Endothelial cell of umbilical vein (primary cell): ENCODE measurements at regions not wholly inside any gene's neighbourhood (a gene's known extent, or its start where the extent isn't known, plus 50 kb on each side); places are given as distances from the start of the nearest gene placed in this dataset.

Source experiments
- BruUV-seq: library from RNA; stranded (reverse); fragments of 400-500 nt; replicated peaks from 2 replicates; lab custom pipeline; 2021; lab: Mats Ljungman, UMichigan
- CTCF ChIA-PET: fragments of 300-600, 350-600 bp; sonication (Branson Sonifier 250); formaldehyde crosslinking; loops from one replicate; lab custom pipeline; 2021; ENCODE audit warnings: antibody characterized with exemption, inconsistent platforms; lab: Charles Lee
- POLR2A ChIA-PET: fragments of 300-600, 350-600 bp; sonication (Branson Sonifier 250); formaldehyde crosslinking; loops from one replicate; lab custom pipeline; 2021; ENCODE audit warnings: antibody characterized with exemption, inconsistent platforms; lab: Charles Lee
- DNase-seq: peaks from one replicate; pipeline ENCODE4 v3.0.0-alpha.2; 2011; ENCODE audit warnings: low read depth, low spot score
- FAIRE-seq: peaks from 2 replicates; lab custom pipeline; 2011; peaks lifted over from hg19 to GRCh38; lab: Jason Lieb, UNC
- H2AFZ ChIP-seq: 2 replicates; pipeline ENCODE4 v1.6.0; 2012; ENCODE audit warnings: low read depth, low read length, control low read depth, inconsistent platforms
- H3K27ac ChIP-seq: 2 replicates; pipeline ENCODE4 v1.5.1; 2011; ENCODE audit warnings: low read depth, mild to moderate bottlenecking, control low read depth, low read length, moderate library complexity; ENCODE audit not compliant: insufficient read depth
- H3K27me3 ChIP-seq, 2 experiments: 2 replicates each; pipeline versions ENCODE4 v1.6.0 to v1.6.1; 2011; ENCODE audit warnings: low read length in 2 of 2, mixed read lengths in 1 of 2; ENCODE audit not compliant: control insufficient read depth in 2 of 2, insufficient read depth in 2 of 2
- H3K36me3 ChIP-seq, 2 experiments: 2 replicates in 1 of 2; 3 replicates in 1 of 2; pipeline ENCODE4 v1.5.1; 2011; ENCODE audit warnings: low read length in 2 of 2, mild to moderate bottlenecking in 1 of 2, moderate library complexity in 1 of 2; ENCODE audit not compliant: control insufficient read depth in 2 of 2, insufficient read depth in 2 of 2; ENCODE audit errors: extremely low read depth in 1 of 2
- H3K4me1 ChIP-seq: 3 replicates; pipeline ENCODE4 v1.5.1; 2011; ENCODE audit warnings: mild to moderate bottlenecking, low read length; ENCODE audit not compliant: control insufficient read depth, insufficient read depth; ENCODE audit errors: extremely low read depth
- H3K4me2 ChIP-seq: 2 replicates; pipeline ENCODE4 v1.6.1; 2011; ENCODE audit warnings: low read length, control low read depth, mixed read lengths; ENCODE audit not compliant: insufficient read depth
- H3K4me3 ChIP-seq, 3 experiments: fragments of 200-600 bp in 1 of 3; sonication (generic), shearing (Covaris generic) in 1 of 3; replicated peaks in 1 of 3; 2 replicates each; pipeline ENCODE4 v1.5.1; 2011 to 2016; ENCODE audit warnings: control low read depth in 3 of 3, low read length in 3 of 3, mild to moderate bottlenecking in 2 of 3, inconsistent platforms in 1 of 3, low read depth in 1 of 3, moderate library complexity in 1 of 3; ENCODE audit not compliant: insufficient read depth in 1 of 3
- H3K79me2 ChIP-seq: 2 replicates; pipeline ENCODE4 v1.6.0; 2012; ENCODE audit warnings: low read length, inconsistent platforms; ENCODE audit not compliant: control insufficient read depth, insufficient read depth
- H3K9ac ChIP-seq: replicated peaks from 2 replicates; pipeline ENCODE3; 2011; ENCODE audit warnings: low read length, control low read depth; ENCODE audit not compliant: insufficient read depth; ENCODE audit errors: extremely low read depth
- H3K9me1 ChIP-seq: replicated peaks from 3 replicates; pipeline ENCODE4 v1.6.0; 2011; ENCODE audit warnings: mild to moderate bottlenecking, low read length; ENCODE audit not compliant: control insufficient read depth, insufficient read depth; ENCODE audit errors: extremely low read depth
- H3K9me3 ChIP-seq: replicated peaks from 2 replicates; pipeline ENCODE4 v1.5.1; 2012; ENCODE audit warnings: low read length, inconsistent platforms; ENCODE audit not compliant: control insufficient read depth, insufficient read depth
- H4K20me1 ChIP-seq: replicated peaks from 2 replicates; pipeline ENCODE3; 2011; ENCODE audit warnings: mild to moderate bottlenecking, low read length; ENCODE audit not compliant: control insufficient read depth, insufficient read depth; ENCODE audit errors: extremely low read depth
- CTCF ChIP-seq, 2 donors: IDR thresholded peaks; 1 replicate in 1 of 2; 2 replicates in 1 of 2; pipeline ENCODE4 v1.5.1; 2011; ENCODE audit warnings: low read length in 2 of 2, mild to moderate bottlenecking in 2 of 2, moderate library complexity in 2 of 2, control low read depth in 1 of 2, inconsistent platforms in 1 of 2, low read depth in 1 of 2; ENCODE audit not compliant: insufficient read depth in 1 of 2; ENCODE audit errors: extremely low read depth in 1 of 2
- EZH2 ChIP-seq: IDR thresholded peaks from 2 replicates; pipeline ENCODE4 v1.6.1; 2012; ENCODE audit warnings: borderline replicate concordance, low read depth, mild to moderate bottlenecking, moderate library complexity, low read length, inconsistent platforms; ENCODE audit not compliant: severe bottlenecking
- FOS ChIP-seq: IDR thresholded peaks from 2 replicates; pipeline ENCODE4 v1.6.1; 2011; ENCODE audit warnings: mild to moderate bottlenecking, low read length, moderate library complexity, borderline replicate concordance; ENCODE audit not compliant: insufficient read depth
- GATA2 ChIP-seq: IDR thresholded peaks from 2 replicates; pipeline ENCODE4 v1.7.0; 2011; ENCODE audit warnings: low read depth, mild to moderate bottlenecking, moderate library complexity, mixed read lengths, low read length; ENCODE audit not compliant: insufficient read length, insufficient read depth
- JUN ChIP-seq: IDR thresholded peaks from 2 replicates; pipeline ENCODE4 v1.6.1; 2011; ENCODE audit warnings: borderline replicate concordance, low read depth; ENCODE audit not compliant: insufficient read length, insufficient read depth
- MAX ChIP-seq: IDR thresholded peaks from 2 replicates; pipeline ENCODE4 v1.6.1; 2011; ENCODE audit not compliant: insufficient read depth, insufficient read length
- MYC ChIP-seq: IDR thresholded peaks from one replicate; pipeline ENCODE4 v1.6.1; 2011; ENCODE audit warnings: mild to moderate bottlenecking, low read depth, low read length
- POLR2A ChIP-seq: IDR thresholded peaks from 2 replicates; pipeline ENCODE4 v1.6.1; 2012; ENCODE audit warnings: low read depth, mild to moderate bottlenecking, control low read depth, low read length
- POLR2AphosphoS5 ChIP-seq: IDR thresholded peaks from 2 replicates; pipeline ENCODE4 v1.6.1; 2012; ENCODE audit warnings: low read depth, mild to moderate bottlenecking, control low read depth, low read length, moderate library complexity; ENCODE audit not compliant: insufficient read depth
- dilution Hi-C: fragments of 300-500 bp; cut with MboI; formaldehyde crosslinking; loops from one replicate; pipeline ENCODE4 v1.15.0; 2019; ENCODE audit warnings: low sequenced_read_pairs; ENCODE audit not compliant: extremely low pct_ligation_motif_present
- intact Hi-C: fragments of 100-400 bp; cut with micrococcal nuclease; formaldehyde crosslinking; loops from one replicate; pipeline ENCODE4 v1.10.0; 2022

GRCh38 chr4:179601671-179602070 is 2159.4 kb upstream of the AGA start:
- Histone ChIP-seq H3K4me3 (no peak overlapping the region), H3K4me2 (no peak overlapping the region), H3K27me3 (no peaks in the 10 kb centered on the region), H3K9me3 (peaks cover 4% of the 10 kb centered on the region), H3K36me3 (no peaks in the 10 kb centered on the region), H3K79me2 (no peaks in the 10 kb centered on the region), H3K4me1 (no peaks in the 10 kb centered on the region), H3K27ac (no peak overlapping the region), H3K9ac (no peak overlapping the region), H4K20me1 (no peaks in the 10 kb centered on the region), H3K9me1 (no peaks in the 10 kb centered on the region), H2AFZ (no peak overlapping the region)
- CTCF ChIA-PET: no interaction called here
- BruUV-seq: no TSS peak
- intact Hi-C loops: no loop called here
- DNase-seq (no peak), FAIRE-seq (no peak)
- TF ChIP-seq POLR2A (no peak), POLR2AphosphoS5 (no peak), EZH2 (no peak), MYC (no peak), MAX (no peak), CTCF (IDR thresholded peaks at IDR 0.05; ENCODE audit: extremely low read depth in 1 of 2, insufficient read depth in 1 of 2, low read depth in 1 of 2, low read length in 2 of 2) (no peak), GATA2 (no peak), JUN (no peak), FOS (no peak)
- POLR2A ChIA-PET: no interaction called here
- dilution Hi-C loops: no loop called here
